OCI-LY3 (cell line): ENCODE measurements at regions not wholly inside any gene's neighbourhood (a gene's known extent, or its start where the extent isn't known, plus 50 kb on each side); places are given as distances from the start of the nearest gene placed in this dataset.

Source experiments
- H2AFZ ChIP-seq: fragments of 200-600, 300-600 bp; shearing (Covaris generic); 2 replicates; pipeline ENCODE4 v1.6.0; 2014; ENCODE audit warnings: antibody characterized with exemption, low read depth, low read length
- H3K27ac ChIP-seq: fragments of 200-600, 300-600 bp; sonication (generic); 2 replicates; pipeline ENCODE4 v1.5.1; 2014; ENCODE audit warnings: mild to moderate bottlenecking, low read length, moderate library complexity, mixed read lengths
- H3K27me3 ChIP-seq: fragments of 200-600, 300-600 bp; sonication (generic); 2 replicates; pipeline ENCODE4 v1.6.1; 2014; ENCODE audit warnings: low read depth, low read length, mixed read lengths
- H3K36me3 ChIP-seq: fragments of 200-600, 300-600 bp; sonication (generic); replicated peaks from 2 replicates; pipeline ENCODE3; 2014; ENCODE audit warnings: low read depth, low read length, mixed read lengths
- H3K4me1 ChIP-seq: fragments of 300-600, 200-600 bp; sonication (generic); 2 replicates; pipeline ENCODE4 v1.6.1; 2014; ENCODE audit warnings: low read length, mixed read lengths
- H3K4me2 ChIP-seq: fragments of 200-600, 300-600 bp; sonication (generic); 2 replicates; pipeline ENCODE4 v1.6.1; 2014; ENCODE audit warnings: low read length, mixed read lengths
- H3K4me3 ChIP-seq: fragments of 300-600, 200-600 bp; sonication (generic); 2 replicates; pipeline ENCODE4 v1.5.1; 2014; ENCODE audit warnings: antibody characterized with exemption, mild to moderate bottlenecking, low read length, moderate library complexity
- H3K79me2 ChIP-seq: fragments of 300-600, 200-600 bp; shearing (Covaris generic); 2 replicates; pipeline ENCODE4 v1.6.1; 2014; ENCODE audit warnings: mild to moderate bottlenecking, low read length, mixed read lengths
- H3K9ac ChIP-seq: fragments of 300-600, 200-600 bp; shearing (Covaris generic); 2 replicates; pipeline ENCODE4 v1.6.0; 2014; ENCODE audit warnings: mild to moderate bottlenecking, low read length, moderate library complexity
- H3K9me3 ChIP-seq: fragments of 200-600, 300-600 bp; shearing (Covaris generic); 2 replicates; pipeline ENCODE4 v1.6.1; 2014; ENCODE audit warnings: low read length, mixed read lengths; ENCODE audit not compliant: insufficient read depth
- H4K20me1 ChIP-seq: fragments of 200-600, 300-600 bp; sonication (generic); 2 replicates; pipeline ENCODE4 v1.6.1; 2016; ENCODE audit warnings: low read length, mixed read lengths; ENCODE audit not compliant: insufficient read depth
- CTCF ChIP-seq: fragments of 200-600, 300-600 bp; sonication (generic); IDR thresholded peaks from 2 replicates; pipeline ENCODE4 v1.5.1; 2014; ENCODE audit warnings: antibody characterized with exemption, low read length, low read depth
- EZH2phosphoT487 ChIP-seq: fragments of 200-600 bp; shearing (Covaris generic); IDR thresholded peaks from 2 replicates; pipeline ENCODE4 v1.6.1; 2018; ENCODE audit warnings: antibody characterized with exemption, mixed run types, low read depth

- H3K79me2 ChIP-seq: no peaks in the 10 kb centered on the region
- no peak overlapping the region for H3K4me2 ChIP-seq
- no peaks in the 10 kb centered on the region for H4K20me1 ChIP-seq
- no peaks in the 10 kb centered on the region for H3K36me3 ChIP-seq
- H2AFZ ChIP-seq: no peak overlapping the region
- H3K27me3 ChIP-seq: peaks cover 37% of the 10 kb centered on the region
- TF ChIP-seq CTCF: no peak
- H3K4me1 ChIP-seq: peaks cover 7% of the 10 kb centered on the region
- H3K9ac ChIP-seq: no peak overlapping the region
- no peak overlapping the region for H3K27ac ChIP-seq
- no peak overlapping the region for H3K4me3 ChIP-seq
- no peaks in the 10 kb centered on the region for H3K9me3 ChIP-seq
These were observed 61.8 kb downstream of the S1PR1 start for GRCh38 chr1:101298663-101299062.

GRCh38 chr1:101299141-101299540 lies 62.3 kb downstream of the S1PR1 start:
- no peak overlapping the region for H3K4me2 ChIP-seq
- no peak overlapping the region for H3K9ac ChIP-seq
- no peak overlapping the region for H2AFZ ChIP-seq
- no peak overlapping the region for H3K4me3 ChIP-seq
- H3K27ac ChIP-seq: no peak overlapping the region
- H3K36me3 ChIP-seq: no peaks in the 10 kb centered on the region
- H3K27me3 ChIP-seq: peaks cover 38% of the 10 kb centered on the region
- no peaks in the 10 kb centered on the region for H3K79me2 ChIP-seq
- TF ChIP-seq EZH2phosphoT487 (no peak), CTCF (no peak)
- H3K4me1 ChIP-seq: peaks cover 2% of the 10 kb centered on the region
- H3K9me3 ChIP-seq: no peaks in the 10 kb centered on the region
- H4K20me1 ChIP-seq: no peaks in the 10 kb centered on the region

- Histone ChIP-seq H3K27me3 (peaks cover 42% of the 10 kb centered on the region), H3K27ac (no peak overlapping the region), H3K4me2 (no peak overlapping the region), H3K4me3 (no peak overlapping the region), H3K9me3 (no peaks in the 10 kb centered on the region), H3K9ac (no peak overlapping the region), H2AFZ (no peak overlapping the region), H3K79me2 (no peaks in the 10 kb centered on the region), H3K36me3 (no peaks in the 10 kb centered on the region), H4K20me1 (no peaks in the 10 kb centered on the region), H3K4me1 (no peaks in the 10 kb centered on the region)
- no peak for TF ChIP-seq EZH2phosphoT487
- no peak for TF ChIP-seq CTCF
These were observed 62.9 kb downstream of the S1PR1 start for GRCh38 chr1:101299710-101300109.

- TF ChIP-seq EZH2phosphoT487 (no peak), CTCF (no peak)
- no peak overlapping the region for H3K4me3 ChIP-seq
- no peak overlapping the region for H2AFZ ChIP-seq
- no peaks in the 10 kb centered on the region for H3K36me3 ChIP-seq
- no peak overlapping the region for H3K9ac ChIP-seq
- no peaks in the 10 kb centered on the region for H3K9me3 ChIP-seq
- peaks cover 45% of the 10 kb centered on the region for H3K27me3 ChIP-seq
- H3K79me2 ChIP-seq: no peaks in the 10 kb centered on the region
- H4K20me1 ChIP-seq: no peaks in the 10 kb centered on the region
- no peak overlapping the region for H3K27ac ChIP-seq
- H3K4me2 ChIP-seq: no peak overlapping the region
- no peaks in the 10 kb centered on the region for H3K4me1 ChIP-seq
These were observed 64.1 kb downstream of the S1PR1 start for GRCh38 chr1:101300916-101301315.
